GM23338 (cell line): ENCODE measurements at regions not wholly inside any gene's neighbourhood (a gene's known extent, or its start where the extent isn't known, plus 50 kb on each side); places are given as distances from the start of the nearest gene placed in this dataset.

Source experiments
- ATAC-seq: fragments of 200-7000 bp; cut with Tn5 transposase; 3 replicates; pipeline ENCODE4 v1.9.1; 2020
- DNase-seq: peaks from one replicate; pipeline ENCODE4 v3.0.0-alpha.2; 2015; ENCODE audit warnings: low spot score
- H2AFZ ChIP-seq: fragments of 200-600 bp; sonication (generic); 2 replicates; pipeline ENCODE4 v1.8.0; 2016; ENCODE audit warnings: antibody characterized with exemption, mild to moderate bottlenecking, moderate library complexity
- H3F3A ChIP-seq: fragments of 200-600 bp; sonication (generic); replicated peaks from 2 replicates; pipeline ENCODE4 v1.8.0; 2017; ENCODE audit warnings: antibody characterized with exemption, mixed run types, low read depth
- H3K27ac ChIP-seq: fragments of 200-600 bp; sonication (generic); 2 replicates; pipeline ENCODE4 v1.6.1; 2016; ENCODE audit warnings: low read depth
- H3K27me3 ChIP-seq: fragments of 200-600 bp; sonication (generic); 2 replicates; pipeline ENCODE4 v1.8.0; 2016; ENCODE audit warnings: mild to moderate bottlenecking, mixed run types, moderate library complexity; ENCODE audit not compliant: insufficient read depth
- H3K36me3 ChIP-seq: fragments of 200-600 bp; sonication (generic); 2 replicates; pipeline ENCODE4 v1.8.0; 2016; ENCODE audit warnings: mild to moderate bottlenecking; ENCODE audit not compliant: insufficient read depth
- H3K4me1 ChIP-seq: fragments of 200-600 bp; sonication (generic); 2 replicates; pipeline ENCODE4 v1.8.0; 2016; ENCODE audit warnings: mild to moderate bottlenecking, moderate library complexity; ENCODE audit not compliant: insufficient read depth
- H3K4me2 ChIP-seq: fragments of 200-600 bp; sonication (generic); 2 replicates; pipeline ENCODE4 v1.7.1; 2017; ENCODE audit warnings: mixed run types
- H3K4me3 ChIP-seq: fragments of 200-600 bp; sonication (generic); 2 replicates; pipeline ENCODE4 v1.6.1; 2016; ENCODE audit warnings: mixed run types
- H3K79me2 ChIP-seq: fragments of 200-600 bp; sonication (generic); replicated peaks from 2 replicates; pipeline ENCODE4 v1.8.0; 2017; ENCODE audit warnings: mild to moderate bottlenecking; ENCODE audit not compliant: insufficient read depth
- H3K9me2 ChIP-seq: fragments of 200-600 bp; sonication (generic); 2 replicates; pipeline ENCODE4 v1.8.0; 2017; ENCODE audit not compliant: insufficient read depth
- H4K20me1 ChIP-seq: fragments of 200-600 bp; sonication (generic); replicated peaks from 2 replicates; pipeline ENCODE4 v1.8.0; 2017; ENCODE audit warnings: mild to moderate bottlenecking; ENCODE audit not compliant: insufficient read depth
- H3K27ac Mint-ChIP-seq: 2 replicates; pipeline ENCODE4 v1.8.0; 2020; ENCODE audit warnings: inconsistent platforms, mild to moderate bottlenecking, moderate library complexity, mixed read lengths
- H3K27me3 Mint-ChIP-seq: 3 replicates; pipeline ENCODE4 v1.8.0; 2022; ENCODE audit warnings: low read depth, mild to moderate bottlenecking, moderate library complexity, mixed read lengths, inconsistent platforms; ENCODE audit not compliant: insufficient read depth, poor library complexity
- H3K36me3 Mint-ChIP-seq: 3 replicates; pipeline ENCODE4 v1.8.0; 2021; ENCODE audit warnings: low read depth, mild to moderate bottlenecking, inconsistent platforms, moderate library complexity, mixed read lengths
- H3K4me1 Mint-ChIP-seq: 3 replicates; pipeline ENCODE4 v1.8.0; 2020; ENCODE audit warnings: mild to moderate bottlenecking, inconsistent platforms, mixed read lengths
- H3K4me3 Mint-ChIP-seq: 3 replicates; pipeline ENCODE4 v1.8.0; 2021; ENCODE audit warnings: moderate library complexity, mild to moderate bottlenecking, inconsistent platforms, mixed read lengths
- H3K9me3 Mint-ChIP-seq: 3 replicates; pipeline ENCODE4 v1.8.0; 2020; ENCODE audit warnings: moderate library complexity, mild to moderate bottlenecking, inconsistent platforms, mixed read lengths
- CREB1 ChIP-seq: fragments of 250-450 bp; sonication (Bioruptor Pico); IDR thresholded peaks from 2 replicates; pipeline ENCODE4 v1.5.0; 2020; ENCODE audit warnings: low read depth, mild to moderate bottlenecking, moderate library complexity
- CTCF ChIP-seq, 2 experiments: fragments of 200-600 bp in 1 of 2; sonication (generic) in 1 of 2; conservative IDR thresholded peaks; 2 replicates each; pipeline versions ENCODE4 v1.5.1 to v1.6.1; 2016 to 2017; ENCODE audit warnings: antibody characterized with exemption in 2 of 2, low read depth in 2 of 2, mild to moderate bottlenecking in 2 of 2, moderate library complexity in 1 of 2
- ETS1 ChIP-seq: IDR thresholded peaks from 2 replicates; pipeline ENCODE4 v1.6.1; 2016; ENCODE audit warnings: antibody characterized with exemption
- EZH2 ChIP-seq: fragments of 200-600 bp; sonication (generic); IDR thresholded peaks from one replicate; pipeline ENCODE4 v1.8.0; 2017; ENCODE audit warnings: antibody characterized with exemption, mild to moderate bottlenecking, low read depth; ENCODE audit not compliant: unreplicated experiment
- EZH2phosphoT487 ChIP-seq: fragments of 200-600 bp; sonication (generic); IDR thresholded peaks from one replicate; pipeline ENCODE4 v1.8.1; 2018; ENCODE audit warnings: antibody characterized with exemption; ENCODE audit not compliant: unreplicated experiment
- JUNB ChIP-seq: IDR thresholded peaks from one replicate; pipeline ENCODE4 v1.6.1; 2016; ENCODE audit warnings: antibody characterized with exemption; ENCODE audit not compliant: unreplicated experiment
- NANOG ChIP-seq: IDR thresholded peaks from 2 replicates; pipeline ENCODE4 v1.6.1; 2016; ENCODE audit warnings: antibody characterized with exemption, borderline replicate concordance
- POLR2AphosphoS5 ChIP-seq: IDR thresholded peaks from 2 replicates; pipeline ENCODE4 v1.6.1; 2016; ENCODE audit warnings: antibody characterized with exemption, low read depth
- REST ChIP-seq: IDR thresholded peaks from one replicate; pipeline ENCODE4 v1.6.1; 2018; ENCODE audit warnings: antibody characterized with exemption; ENCODE audit not compliant: unreplicated experiment
- STAT1 ChIP-seq: IDR thresholded peaks from one replicate; pipeline ENCODE4 v1.6.1; 2016; ENCODE audit warnings: antibody characterized with exemption; ENCODE audit not compliant: unreplicated experiment
- ZNF114 ChIP-seq: fragments of 250-450 bp; sonication (Bioruptor Pico); IDR thresholded peaks from 2 replicates; pipeline ENCODE4 v1.5.0; 2020; ENCODE audit warnings: mild to moderate bottlenecking, moderate library complexity
- ZNF331 ChIP-seq: fragments of 250-450 bp; sonication (Bioruptor Pico); IDR thresholded peaks from 2 replicates; pipeline ENCODE4 v1.5.0; 2020; ENCODE audit warnings: low read depth, mild to moderate bottlenecking, moderate library complexity
- ZNF462 ChIP-seq: fragments of 250-450 bp; sonication (Bioruptor Pico); IDR thresholded peaks from 2 replicates; pipeline ENCODE4 v1.5.0; 2020; ENCODE audit warnings: mild to moderate bottlenecking, moderate library complexity

GRCh38 chr4:189838821-189839497 is 101.7 kb upstream of the FRG1 start:
- DNase-seq, result no peak
- peaks cover 60% of the 10 kb centered on the region for H3K9me3 Mint-ChIP-seq
- Histone ChIP-seq H3K4me3 (no peak overlapping the region), H3K4me1 (no peaks in the 10 kb centered on the region), H3F3A (no peaks in the 10 kb centered on the region), H3K79me2 (no peaks in the 10 kb centered on the region), H3K27ac (no peak overlapping the region), H3K27me3 (no peaks in the 10 kb centered on the region), H4K20me1 (no peaks in the 10 kb centered on the region), H2AFZ (no peak overlapping the region), H3K4me2 (no peak overlapping the region), H3K9me2 (no peaks in the 10 kb centered on the region), H3K36me3 (no peaks in the 10 kb centered on the region)
- no peak for TF ChIP-seq STAT1
- TF ChIP-seq ZNF114, result no peak
- TF ChIP-seq ZNF331 (CRISPR knock-in tag), result no peak
- TF ChIP-seq ZNF462 (CRISPR knock-in tag), result no peak
- TF ChIP-seq NANOG, result no peak
- TF ChIP-seq EZH2, result no peak
- TF ChIP-seq EZH2phosphoT487, result no peak
- TF ChIP-seq CREB1 (CRISPR knock-in tag), result no peak
- no peak for TF ChIP-seq REST
- TF ChIP-seq ETS1, result no peak
- no peak for TF ChIP-seq POLR2AphosphoS5
- no peak for TF ChIP-seq JUNB
- no peak for TF ChIP-seq CTCF (conservative IDR thresholded peaks at IDR 0.05; ENCODE audit: low read depth in 2 of 2)
- H3K4me1 Mint-ChIP-seq, result peaks cover 4% of the 10 kb centered on the region; the same call in 2 of the 3 replicates
- peaks cover 3% of the 10 kb centered on the region for H3K27me3 Mint-ChIP-seq
- no peak overlapping the region for H3K4me3 Mint-ChIP-seq
- H3K27ac Mint-ChIP-seq, result no peak overlapping the region
- no peak for ATAC-seq
- H3K36me3 Mint-ChIP-seq, result no peaks in the 10 kb centered on the region; the same call in 2 of the 3 replicates
